ENCODE measurements at regions not wholly inside any gene's neighbourhood (a gene's known extent, or its start where the extent isn't known, plus 50 kb on each side); places are given as distances from the start of the nearest gene placed in this dataset.
"Not testable (repeated sequence)": the region's sequence is repeated elsewhere in the genome, so short reads cannot be mapped to it uniquely, and the experiment has no call there.

DNA sequence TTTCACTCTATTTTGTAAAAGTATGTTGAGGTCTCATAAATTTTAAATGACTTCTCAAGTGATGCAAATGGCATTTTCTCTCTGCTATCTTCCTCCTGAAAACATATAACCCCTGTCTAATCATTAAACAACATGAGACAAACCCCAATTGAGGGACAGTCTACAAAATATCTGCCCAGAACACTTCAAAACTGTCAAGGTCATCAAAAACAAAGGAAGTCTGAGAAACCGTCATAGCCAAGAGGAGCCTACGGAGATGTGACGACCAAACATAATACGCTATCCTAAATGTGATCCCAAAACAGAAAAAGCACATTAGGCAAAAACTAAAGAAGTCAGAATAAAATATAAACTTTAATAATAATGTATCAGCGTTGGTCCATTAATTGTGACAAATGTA, 282.3 kb upstream of the SEMA3C start:
- Mint-ChIP-seq H3K27ac (no peak overlapping the region), H3K4me3 (no peak overlapping the region), H3K36me3 (no peaks in the 10 kb centered on the region), H3K4me1 (no peaks in the 10 kb centered on the region), H3K9me3 (no peaks in the 10 kb centered on the region), H3K27me3 (peaks cover 3% of the 10 kb centered on the region)
- no peak for DNase-seq

- DNase-seq: no peak
- no peak overlapping the region for H3K27ac Mint-ChIP-seq
- H3K4me3 Mint-ChIP-seq: no peak overlapping the region
- H3K27me3 Mint-ChIP-seq: no peaks in the 10 kb centered on the region
- H3K9me3 Mint-ChIP-seq: no peaks in the 10 kb centered on the region
- H3K36me3 Mint-ChIP-seq: no peaks in the 10 kb centered on the region
- H3K4me1 Mint-ChIP-seq: no peaks in the 10 kb centered on the region
These were observed 279.9 kb upstream of the SEMA3C start for GRCh38 chr7:81198766-81199165.

- no peak for DNase-seq
- no peaks in the 10 kb centered on the region for H3K9me3 Mint-ChIP-seq
- no peaks in the 10 kb centered on the region for H3K36me3 Mint-ChIP-seq
- no peak overlapping the region for H3K4me3 Mint-ChIP-seq
- no peaks in the 10 kb centered on the region for H3K4me1 Mint-ChIP-seq
- H3K27me3 Mint-ChIP-seq: no peaks in the 10 kb centered on the region
- H3K27ac Mint-ChIP-seq: no peak overlapping the region
These were observed 278.4 kb upstream of the SEMA3C start for GRCh38 chr7:81197266-81197665.

- Mint-ChIP-seq H3K36me3 (no peaks in the 10 kb centered on the region), H3K27ac (no peak overlapping the region), H3K4me1 (no peaks in the 10 kb centered on the region), H3K4me3 (no peak overlapping the region), H3K9me3 (no peaks in the 10 kb centered on the region), H3K27me3 (no peaks in the 10 kb centered on the region)
- no peak for DNase-seq
These were observed 276.2 kb upstream of the SEMA3C start for GRCh38 chr7:81195033-81195432.

DNA sequence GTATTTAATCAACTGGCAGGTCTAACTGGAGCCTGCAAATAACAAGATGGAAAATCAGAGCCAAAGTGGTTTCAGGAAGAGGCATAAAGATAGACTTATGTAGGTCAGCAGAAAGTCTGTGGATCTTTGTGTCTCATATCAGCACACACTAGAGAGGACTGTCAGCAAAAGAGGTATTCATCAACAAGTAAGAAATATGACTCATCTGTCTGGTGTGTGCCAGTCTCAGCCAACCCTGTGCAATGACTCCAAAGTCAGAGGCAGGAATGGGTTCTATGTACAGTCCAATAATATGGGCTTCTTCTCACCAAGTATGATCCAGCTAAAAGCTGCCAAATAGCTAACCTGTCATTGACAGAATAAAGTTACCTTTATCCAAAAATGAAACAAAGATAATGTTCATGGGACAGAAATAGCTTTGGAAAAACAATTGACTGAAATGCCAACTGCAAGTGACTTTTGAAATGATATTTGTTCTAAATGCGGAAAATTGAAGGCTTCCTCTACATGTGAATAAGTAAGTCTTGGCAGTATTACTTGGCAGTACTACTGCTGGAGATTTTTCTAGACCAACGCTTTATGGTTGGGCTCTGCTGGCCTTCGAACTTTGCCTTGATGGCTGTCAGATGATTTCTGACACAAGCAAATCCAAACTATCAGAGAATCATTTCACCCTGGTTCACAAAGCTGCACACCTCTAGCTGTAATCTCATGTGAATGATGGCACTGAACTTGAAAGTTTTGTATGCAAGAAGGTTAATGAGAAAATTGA, 272.3 kb upstream of the SEMA3C start:
- H3K9me3 Mint-ChIP-seq: no peaks in the 10 kb centered on the region
- H3K27me3 Mint-ChIP-seq: no peaks in the 10 kb centered on the region
- H3K27ac Mint-ChIP-seq: no peak overlapping the region
- H3K36me3 Mint-ChIP-seq: no peaks in the 10 kb centered on the region
- no peaks in the 10 kb centered on the region for H3K4me1 Mint-ChIP-seq
- DNase-seq: no peak
- H3K4me3 Mint-ChIP-seq: no peak overlapping the region

GRCh38 chr7:81187753-81188152, 268.9 kb upstream of the SEMA3C start:
- no peaks in the 10 kb centered on the region for H3K9me3 Mint-ChIP-seq
- no peaks in the 10 kb centered on the region for H3K4me1 Mint-ChIP-seq
- no peak for DNase-seq
- no peaks in the 10 kb centered on the region for H3K27me3 Mint-ChIP-seq
- H3K4me3 Mint-ChIP-seq: no peak overlapping the region
- H3K27ac Mint-ChIP-seq: no peak overlapping the region
- no peaks in the 10 kb centered on the region for H3K36me3 Mint-ChIP-seq

DNA sequence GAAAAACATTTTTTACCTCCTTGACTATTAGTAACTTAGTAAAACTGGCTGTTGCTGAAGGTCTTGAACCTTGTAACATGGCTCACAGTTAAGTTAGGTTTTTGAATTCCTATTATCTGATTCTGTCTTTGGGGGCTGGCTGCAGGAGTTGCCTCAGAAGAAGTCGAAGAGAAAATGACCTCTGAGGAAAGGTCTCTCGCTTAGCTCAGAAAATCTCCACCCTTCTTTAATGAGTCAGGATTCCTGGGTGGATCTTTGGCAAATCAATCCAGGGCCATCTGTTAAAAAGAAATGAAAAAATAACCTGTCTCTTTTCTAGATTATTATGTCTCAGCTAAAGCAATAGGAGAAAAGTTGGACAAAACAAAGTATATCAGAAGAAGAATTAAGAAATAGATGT, 267.8 kb upstream of the SEMA3C start:
- Mint-ChIP-seq H3K27me3 (no peaks in the 10 kb centered on the region), H3K4me3 (no peak overlapping the region), H3K27ac (no peak overlapping the region), H3K9me3 (no peaks in the 10 kb centered on the region), H3K4me1 (no peaks in the 10 kb centered on the region), H3K36me3 (no peaks in the 10 kb centered on the region)
- DNase-seq: no peak

DNA sequence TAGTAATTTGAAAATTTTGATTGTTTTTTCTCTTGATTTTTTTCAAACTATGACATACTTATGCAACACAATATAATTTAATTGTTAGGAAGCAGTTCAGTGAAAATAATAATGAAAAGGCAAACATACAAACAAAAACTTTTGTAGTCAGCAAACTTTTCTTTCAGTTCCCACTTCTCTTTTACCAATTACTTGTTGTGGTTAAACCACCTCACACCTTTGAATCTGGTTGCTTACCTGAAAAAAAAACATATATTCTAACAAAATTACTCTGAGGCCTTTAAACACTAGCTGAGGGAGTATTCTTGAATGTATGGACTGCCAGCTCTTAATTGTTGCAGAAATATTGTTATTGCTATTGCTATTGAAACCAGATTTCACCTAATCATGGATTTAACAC, 266.2 kb upstream of the SEMA3C start:
- Mint-ChIP-seq H3K27ac (no peak overlapping the region), H3K27me3 (no peaks in the 10 kb centered on the region), H3K36me3 (no peaks in the 10 kb centered on the region), H3K9me3 (no peaks in the 10 kb centered on the region), H3K4me3 (no peak overlapping the region), H3K4me1 (no peaks in the 10 kb centered on the region)
- DNase-seq: no peak

GRCh38 chr7:81183326-81183725, 264.5 kb upstream of the SEMA3C start:
- peaks cover 3% of the 10 kb centered on the region for H3K9me3 Mint-ChIP-seq
- no peaks in the 10 kb centered on the region for H3K4me1 Mint-ChIP-seq
- no peaks in the 10 kb centered on the region for H3K36me3 Mint-ChIP-seq
- DNase-seq: no peak
- H3K27ac Mint-ChIP-seq: no peak overlapping the region
- no peak overlapping the region for H3K4me3 Mint-ChIP-seq
- no peaks in the 10 kb centered on the region for H3K27me3 Mint-ChIP-seq

- not testable (repeated sequence) for H3K9me3 Mint-ChIP-seq, H3K27me3 Mint-ChIP-seq, DNase-seq, H3K4me3 Mint-ChIP-seq, H3K27ac Mint-ChIP-seq, H3K4me1 Mint-ChIP-seq, H3K36me3 Mint-ChIP-seq
These were observed 263.2 kb upstream of the SEMA3C start for GRCh38 chr7:81182056-81182455.

DNA sequence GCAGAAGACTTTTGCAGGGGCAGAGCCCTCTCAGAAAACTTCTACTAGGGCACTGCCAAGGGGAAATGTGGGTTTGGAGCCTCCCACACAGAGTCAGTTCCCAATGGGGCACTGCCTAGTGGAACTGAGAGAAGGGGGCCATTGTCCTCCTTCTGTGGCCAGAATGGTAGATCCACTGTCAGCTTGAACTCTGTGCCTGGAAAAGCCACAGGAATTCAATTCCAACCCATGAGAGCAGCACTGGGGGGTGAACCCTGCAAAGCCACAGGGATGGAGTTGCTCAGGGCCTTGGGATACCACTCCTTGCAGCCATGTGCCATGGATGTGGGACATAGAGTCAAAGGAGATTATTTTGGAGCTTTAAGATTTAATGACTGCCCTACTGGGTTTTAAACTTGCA, 262.2 kb upstream of the SEMA3C start:
- H3K9me3 Mint-ChIP-seq: peaks cover 4% of the 10 kb centered on the region
- no peaks in the 10 kb centered on the region for H3K27me3 Mint-ChIP-seq
- H3K4me1 Mint-ChIP-seq: no peaks in the 10 kb centered on the region
- no peak overlapping the region for H3K27ac Mint-ChIP-seq
- DNase-seq: no peak
- no peaks in the 10 kb centered on the region for H3K36me3 Mint-ChIP-seq
- H3K4me3 Mint-ChIP-seq: no peak overlapping the region

- DNase-seq: no peak
- no peak overlapping the region for H3K4me3 Mint-ChIP-seq
- H3K36me3 Mint-ChIP-seq: no peaks in the 10 kb centered on the region
- no peaks in the 10 kb centered on the region for H3K4me1 Mint-ChIP-seq
- H3K27me3 Mint-ChIP-seq: no peaks in the 10 kb centered on the region
- H3K9me3 Mint-ChIP-seq: peaks cover 4% of the 10 kb centered on the region
- no peak overlapping the region for H3K27ac Mint-ChIP-seq
These were observed 261.7 kb upstream of the SEMA3C start for GRCh38 chr7:81180573-81180972.

DNA sequence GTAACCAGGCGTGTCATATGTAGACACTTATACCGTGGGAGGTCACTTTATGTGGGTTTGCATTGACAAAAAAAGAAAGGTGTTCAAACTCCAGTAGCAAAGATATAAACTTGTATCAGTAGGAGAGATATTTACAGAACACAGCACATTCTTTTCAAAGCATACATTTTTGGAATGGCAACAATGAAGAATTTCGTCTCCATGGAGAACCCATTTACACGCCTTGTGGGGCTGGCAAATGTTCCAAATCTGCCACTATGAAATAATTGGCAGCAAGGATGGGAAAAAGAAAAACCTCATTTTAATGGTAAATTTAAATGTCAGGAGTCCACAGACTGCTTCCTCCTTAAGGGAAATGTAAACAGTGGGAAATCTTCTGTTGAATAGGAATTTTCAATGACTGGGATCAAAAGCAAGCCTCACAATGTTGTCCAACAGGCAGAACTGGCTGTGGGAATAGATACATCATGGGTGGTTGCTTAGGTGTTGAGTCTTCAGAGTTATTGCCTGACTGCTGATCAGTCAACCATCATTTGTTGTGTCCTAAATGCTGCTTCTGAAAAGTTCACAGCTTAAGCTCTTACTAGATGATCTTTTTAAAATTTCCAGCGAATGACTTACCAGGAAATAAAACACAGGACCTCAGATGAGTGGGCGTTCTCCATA, 256.6 kb upstream of the SEMA3C start:
- Mint-ChIP-seq H3K27ac (no peak overlapping the region), H3K4me3 (no peak overlapping the region), H3K4me1 (no peaks in the 10 kb centered on the region), H3K27me3 (no peaks in the 10 kb centered on the region), H3K9me3 (peaks cover 4% of the 10 kb centered on the region), H3K36me3 (no peaks in the 10 kb centered on the region)
- DNase-seq: no peak

DNA sequence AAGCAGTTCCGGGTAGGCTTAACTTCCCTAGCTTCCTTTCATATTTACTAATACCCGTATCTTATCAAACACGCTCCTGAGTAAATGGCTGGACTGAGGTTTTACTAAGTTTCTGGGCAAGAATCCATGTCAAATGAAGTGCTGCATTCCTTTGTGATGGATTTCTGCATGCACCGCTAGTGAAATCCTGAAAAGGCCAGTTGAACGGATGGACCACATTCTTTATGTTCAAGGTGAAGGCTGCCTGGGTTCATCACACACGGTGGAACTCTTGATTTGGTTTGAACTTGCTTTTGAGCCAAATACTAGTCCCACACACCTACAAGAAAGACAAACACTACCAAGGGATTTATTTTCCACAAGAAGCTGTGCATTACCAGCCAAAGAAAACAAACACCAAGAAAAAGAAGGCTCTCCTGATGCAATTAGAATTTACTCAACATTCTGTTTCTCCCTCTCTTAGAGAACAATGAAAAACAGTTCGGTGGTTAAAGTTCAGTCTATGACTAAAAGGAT, 255.0 kb upstream of the SEMA3C start:
- H3K4me3 Mint-ChIP-seq: no peak overlapping the region
- no peaks in the 10 kb centered on the region for H3K4me1 Mint-ChIP-seq

DNA sequence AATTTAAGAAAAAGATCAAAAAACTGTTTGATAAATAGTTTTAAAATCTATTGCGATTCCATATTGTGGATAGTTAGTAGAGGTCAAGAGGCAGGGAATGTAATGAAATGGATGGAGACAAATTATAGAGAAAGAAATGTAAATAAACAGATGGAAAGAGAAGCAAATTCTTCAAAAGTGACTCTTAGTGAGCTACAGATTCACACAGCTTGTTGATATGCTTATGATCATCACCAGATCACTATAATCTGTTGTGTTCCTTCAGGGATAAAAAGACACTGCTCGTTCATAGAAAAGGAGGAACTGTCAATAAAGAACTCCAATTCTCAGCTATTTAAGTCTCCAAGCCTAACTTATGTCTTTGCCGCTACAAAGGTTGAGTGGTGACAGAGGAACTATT, 251.4 kb upstream of the SEMA3C start:
- no peak overlapping the region for H3K4me3 Mint-ChIP-seq
- no peaks in the 10 kb centered on the region for H3K4me1 Mint-ChIP-seq
- H3K36me3 Mint-ChIP-seq: no peaks in the 10 kb centered on the region
- H3K27ac Mint-ChIP-seq: no peak overlapping the region
- no peaks in the 10 kb centered on the region for H3K27me3 Mint-ChIP-seq
- H3K9me3 Mint-ChIP-seq: no peaks in the 10 kb centered on the region
- DNase-seq: no peak

More for the DNA sequence above, 255.0 kb upstream of the SEMA3C start:
- no peaks in the 10 kb centered on the region for H3K36me3 Mint-ChIP-seq
- H3K9me3 Mint-ChIP-seq: peaks cover 2% of the 10 kb centered on the region
- no peak overlapping the region for H3K27ac Mint-ChIP-seq
- no peaks in the 10 kb centered on the region for H3K27me3 Mint-ChIP-seq
- no peak for DNase-seq

GRCh38 chr7:81167934-81168333, 249.1 kb upstream of the SEMA3C start:
- no peak overlapping the region for H3K4me3 Mint-ChIP-seq
- no peak for DNase-seq
- H3K36me3 Mint-ChIP-seq: no peaks in the 10 kb centered on the region
- no peak overlapping the region for H3K27ac Mint-ChIP-seq
- no peaks in the 10 kb centered on the region for H3K27me3 Mint-ChIP-seq
- no peaks in the 10 kb centered on the region for H3K9me3 Mint-ChIP-seq
- no peaks in the 10 kb centered on the region for H3K4me1 Mint-ChIP-seq
